LNCAP (cell line): ENCODE measurements at regions not wholly inside any gene's neighbourhood (a gene's known extent, or its start where the extent isn't known, plus 50 kb on each side); places are given as distances from the start of the nearest gene placed in this dataset.

Experiments
- TF ChIP-seq, protein P1 (sequence below): fragments of 450-650 bp; IDR thresholded peaks from 2 replicates; pipeline ENCODE4 v1.5.1; 2017; ENCODE audit warnings: mild to moderate bottlenecking

DNA sequence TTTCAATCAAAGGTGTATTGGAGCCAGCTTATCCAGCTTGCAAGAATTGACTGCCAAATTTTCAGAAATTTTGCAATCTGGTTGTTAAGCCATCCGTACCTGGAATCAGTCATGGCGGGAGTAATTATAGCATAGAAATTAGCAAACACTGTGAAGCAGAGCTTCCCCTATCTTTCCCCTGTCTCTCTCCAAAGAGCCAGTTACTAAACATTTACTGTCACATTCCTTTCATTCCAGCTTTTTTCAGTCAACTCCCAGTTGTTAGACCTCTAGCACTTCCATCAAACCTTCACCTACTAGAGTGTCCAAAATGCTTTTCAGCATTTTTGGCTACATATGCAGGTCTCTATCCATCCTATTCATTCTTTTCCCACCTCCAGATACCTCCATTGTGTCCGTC is 137.4 kb downstream of the MC4R start:
- TF ChIP-seq, protein P1, sequence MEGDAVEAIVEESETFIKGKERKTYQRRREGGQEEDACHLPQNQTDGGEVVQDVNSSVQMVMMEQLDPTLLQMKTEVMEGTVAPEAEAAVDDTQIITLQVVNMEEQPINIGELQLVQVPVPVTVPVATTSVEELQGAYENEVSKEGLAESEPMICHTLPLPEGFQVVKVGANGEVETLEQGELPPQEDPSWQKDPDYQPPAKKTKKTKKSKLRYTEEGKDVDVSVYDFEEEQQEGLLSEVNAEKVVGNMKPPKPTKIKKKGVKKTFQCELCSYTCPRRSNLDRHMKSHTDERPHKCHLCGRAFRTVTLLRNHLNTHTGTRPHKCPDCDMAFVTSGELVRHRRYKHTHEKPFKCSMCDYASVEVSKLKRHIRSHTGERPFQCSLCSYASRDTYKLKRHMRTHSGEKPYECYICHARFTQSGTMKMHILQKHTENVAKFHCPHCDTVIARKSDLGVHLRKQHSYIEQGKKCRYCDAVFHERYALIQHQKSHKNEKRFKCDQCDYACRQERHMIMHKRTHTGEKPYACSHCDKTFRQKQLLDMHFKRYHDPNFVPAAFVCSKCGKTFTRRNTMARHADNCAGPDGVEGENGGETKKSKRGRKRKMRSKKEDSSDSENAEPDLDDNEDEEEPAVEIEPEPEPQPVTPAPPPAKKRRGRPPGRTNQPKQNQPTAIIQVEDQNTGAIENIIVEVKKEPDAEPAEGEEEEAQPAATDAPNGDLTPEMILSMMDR, result no peak

DNA sequence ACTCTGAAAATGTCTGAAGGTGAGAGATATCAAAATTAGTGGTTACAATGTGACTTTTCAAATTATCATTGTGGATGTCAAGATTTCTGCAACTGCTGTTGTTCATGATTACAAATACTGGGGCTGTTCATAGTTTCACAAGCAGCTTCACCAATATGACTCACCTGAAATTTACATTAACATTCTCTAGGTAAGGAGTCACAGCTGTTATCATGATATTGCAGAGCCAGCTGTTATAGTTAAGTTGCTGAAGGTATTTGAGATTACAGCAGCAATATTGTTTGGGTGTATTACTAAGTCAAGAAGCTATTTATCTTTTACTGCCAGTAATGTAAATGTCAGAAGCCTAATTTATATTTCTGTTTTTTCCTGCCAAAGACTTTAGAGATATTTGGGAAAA is 140.0 kb downstream of the MC4R start:
- TF ChIP-seq, protein P1, result no peak

DNA sequence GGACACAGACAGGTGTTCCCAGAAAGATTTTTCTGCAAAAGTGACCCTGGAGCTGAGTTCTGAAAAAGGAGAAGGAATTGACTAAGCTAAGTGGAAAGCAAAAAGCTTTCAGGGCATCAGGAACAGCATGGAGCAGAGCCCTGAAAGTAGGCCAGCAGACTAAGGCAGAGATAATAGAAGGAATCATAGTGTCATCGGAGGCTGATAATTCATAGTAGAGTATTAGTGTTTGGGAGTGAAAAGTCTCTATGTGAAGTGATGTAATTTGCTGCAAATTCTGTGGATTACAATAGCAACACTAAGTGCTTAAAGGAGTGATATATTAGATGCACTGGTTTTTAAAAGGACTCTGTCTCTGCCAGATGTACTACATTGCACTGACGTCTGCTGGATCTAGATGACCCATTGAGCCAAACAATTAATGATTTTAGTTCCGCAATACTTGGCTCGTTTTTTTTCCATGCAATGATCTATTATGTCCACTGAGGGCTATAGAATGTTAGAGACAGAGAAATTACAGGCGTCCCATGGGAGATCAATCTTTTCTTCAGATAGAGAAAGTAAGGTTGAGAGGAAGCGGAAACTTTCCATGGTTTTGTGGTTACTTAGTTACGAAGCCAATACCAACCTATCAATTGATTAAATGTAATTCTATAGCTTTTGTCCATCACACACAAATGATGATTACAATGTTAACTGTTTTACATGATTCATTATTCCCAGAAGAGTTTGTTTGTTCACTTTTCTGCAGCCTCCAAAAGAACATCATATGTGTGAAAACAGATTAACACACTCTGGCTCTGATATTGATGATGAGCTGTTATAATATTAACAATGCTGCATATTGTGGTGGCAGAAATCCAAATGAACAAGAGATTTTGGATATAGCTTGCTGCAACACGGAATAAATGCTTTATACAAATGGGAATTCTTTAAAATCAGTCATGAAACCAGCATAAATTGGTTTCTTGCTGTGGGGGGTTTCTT is 143.7 kb downstream of the MC4R start:
- TF ChIP-seq, protein P1, result no peak

DNA sequence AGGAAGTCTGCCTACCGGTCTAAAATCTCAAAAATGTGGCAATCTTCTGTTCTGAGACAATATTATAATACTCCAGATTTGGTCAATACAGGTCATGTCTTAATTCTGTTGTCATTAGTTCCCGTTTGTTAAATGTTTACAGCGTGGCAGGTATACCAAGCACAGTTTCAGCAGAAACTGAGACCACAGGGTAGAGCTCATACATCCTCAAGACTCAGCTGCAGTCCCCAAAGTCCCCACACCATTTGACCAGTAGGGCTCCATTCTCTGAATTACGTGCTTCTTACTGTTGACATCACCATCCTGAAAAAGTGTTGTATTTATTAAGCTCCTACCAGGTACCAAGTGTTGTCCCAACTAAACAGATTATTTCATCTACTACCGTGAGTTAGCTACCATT is 157.1 kb downstream of the MC4R start:
- TF ChIP-seq, protein P1, result no peak

DNA sequence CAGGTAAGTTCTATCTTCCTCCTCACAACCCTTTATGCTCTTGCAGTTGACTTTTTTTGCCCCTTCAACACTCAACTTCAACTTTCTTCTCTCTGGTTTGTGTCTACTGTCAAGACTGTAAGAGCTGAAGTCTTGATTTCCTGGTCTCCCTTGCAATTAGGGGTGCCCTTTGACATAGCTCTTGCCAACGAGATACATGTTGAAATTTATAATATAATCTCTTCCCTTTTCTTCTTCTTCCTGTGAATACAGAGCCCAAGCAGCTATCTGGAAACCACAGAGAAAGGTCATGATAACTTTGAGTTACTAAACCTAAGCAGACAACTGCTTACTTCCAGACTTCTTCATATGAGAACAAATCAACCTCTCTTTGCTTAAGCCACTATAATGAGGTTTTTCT is 163.5 kb downstream of the MC4R start:
- TF ChIP-seq, protein P1, result no peak

DNA sequence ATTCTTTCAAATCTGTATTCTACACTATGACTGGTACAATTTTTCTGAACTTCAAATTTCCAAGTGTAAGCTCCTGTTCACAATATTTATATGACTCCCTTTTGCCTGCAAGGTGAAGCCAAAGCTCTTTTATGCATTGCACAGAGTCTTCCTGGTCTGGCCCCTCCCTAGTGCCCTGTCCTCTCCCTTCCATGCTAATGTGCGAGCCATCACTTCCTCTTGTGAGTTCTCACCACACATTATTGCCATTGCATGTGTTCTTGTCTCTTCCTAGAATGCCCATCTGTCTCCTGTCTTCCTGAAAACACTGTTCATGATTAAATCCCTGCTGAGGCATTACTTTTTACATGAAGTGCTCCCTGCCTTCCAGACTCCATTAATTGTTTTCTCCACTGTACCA is 169.9 kb downstream of the MC4R start:
- TF ChIP-seq, protein P1, result no peak

DNA sequence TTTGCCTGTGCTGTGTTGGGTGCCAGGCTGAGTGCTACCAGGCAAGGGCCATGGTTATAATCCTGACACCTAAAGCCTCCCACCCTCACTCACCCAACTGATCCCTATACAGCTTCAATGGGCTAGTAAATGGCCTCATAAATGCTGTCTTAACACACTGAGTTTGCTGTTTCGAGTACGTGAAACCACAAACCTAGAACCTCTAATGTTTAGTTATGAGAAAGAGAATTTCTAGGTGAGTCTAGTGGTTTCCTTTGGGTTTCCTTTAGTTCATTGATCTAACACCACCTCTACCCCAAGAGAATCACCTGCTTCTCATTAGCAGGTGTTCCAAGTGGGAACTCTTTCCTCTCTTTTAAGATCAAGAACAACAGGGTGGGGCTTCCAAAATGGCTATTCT is 172.0 kb downstream of the MC4R start:
- TF ChIP-seq, protein P1, result no peak
